ENCODE measurements at regions not wholly inside any gene's neighbourhood (a gene's known extent, or its start where the extent isn't known, plus 50 kb on each side); places are given as distances from the start of the nearest gene placed in this dataset.
"Not testable (repeated sequence)": the region's sequence is repeated elsewhere in the genome, so short reads cannot be mapped to it uniquely, and the experiment has no call there.

GRCh38 chr11:71712846-71713245, 120.2 kb upstream of the DEFB108B start:
- TF ChIP-seq, protein P1, sequence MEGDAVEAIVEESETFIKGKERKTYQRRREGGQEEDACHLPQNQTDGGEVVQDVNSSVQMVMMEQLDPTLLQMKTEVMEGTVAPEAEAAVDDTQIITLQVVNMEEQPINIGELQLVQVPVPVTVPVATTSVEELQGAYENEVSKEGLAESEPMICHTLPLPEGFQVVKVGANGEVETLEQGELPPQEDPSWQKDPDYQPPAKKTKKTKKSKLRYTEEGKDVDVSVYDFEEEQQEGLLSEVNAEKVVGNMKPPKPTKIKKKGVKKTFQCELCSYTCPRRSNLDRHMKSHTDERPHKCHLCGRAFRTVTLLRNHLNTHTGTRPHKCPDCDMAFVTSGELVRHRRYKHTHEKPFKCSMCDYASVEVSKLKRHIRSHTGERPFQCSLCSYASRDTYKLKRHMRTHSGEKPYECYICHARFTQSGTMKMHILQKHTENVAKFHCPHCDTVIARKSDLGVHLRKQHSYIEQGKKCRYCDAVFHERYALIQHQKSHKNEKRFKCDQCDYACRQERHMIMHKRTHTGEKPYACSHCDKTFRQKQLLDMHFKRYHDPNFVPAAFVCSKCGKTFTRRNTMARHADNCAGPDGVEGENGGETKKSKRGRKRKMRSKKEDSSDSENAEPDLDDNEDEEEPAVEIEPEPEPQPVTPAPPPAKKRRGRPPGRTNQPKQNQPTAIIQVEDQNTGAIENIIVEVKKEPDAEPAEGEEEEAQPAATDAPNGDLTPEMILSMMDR (IDR thresholded peaks at IDR 0.05), result not testable (repeated sequence)
- TF ChIP-seq POLR2A (IDR thresholded peaks at IDR 0.05), result not testable (repeated sequence)

Measured in esophagus squamous epithelium (tissue), 4 donors.